Testis (tissue), 2 donors: ENCODE measurements at regions not wholly inside any gene's neighbourhood (a gene's known extent, or its start where the extent isn't known, plus 50 kb on each side); places are given as distances from the start of the nearest gene placed in this dataset.

Source experiments
- DNase-seq: peaks from one replicate; pipeline ENCODE4 v3.0.0-alpha.2; 2019
- H3K27ac ChIP-seq, 2 donors: fragments of 200-600 bp; sonication (generic); one replicate each; pipeline ENCODE4 v1.5.1; 2019
- H3K27me3 ChIP-seq: fragments of 200-600 bp; sonication (generic); one replicate; pipeline ENCODE4 v1.5.1; 2019
- H3K36me3 ChIP-seq: fragments of 200-600 bp; sonication (generic); one replicate; pipeline ENCODE4 v1.5.1; 2017; ENCODE audit warnings: low read depth; ENCODE audit errors: missing control alignments
- H3K4me1 ChIP-seq: fragments of 200-600 bp; sonication (generic); one replicate; pipeline ENCODE4 v1.5.1; 2019
- H3K4me3 ChIP-seq, 2 donors: fragments of 200-600 bp; sonication (generic); one replicate each; pipeline ENCODE4 v1.5.1; 2017 to 2019
- H3K9me3 ChIP-seq: fragments of 200-600 bp; sonication (generic); one replicate; pipeline ENCODE4 v1.5.1; 2017
- CTCF ChIP-seq, 3 experiments: fragments of 450-650 bp in 2 of 3; fragments of 200-600 bp in 1 of 3; sonication (generic) in 1 of 3; IDR thresholded peaks; one replicate each; pipeline ENCODE4 v1.5.1; 2016 to 2019; ENCODE audit warnings: antibody characterized with exemption in 3 of 3, mild to moderate bottlenecking in 2 of 3, moderate library complexity in 1 of 3
- POLR2A ChIP-seq: fragments of 450-650 bp; IDR thresholded peaks from one replicate; pipeline ENCODE4 v1.6.1; 2017; ENCODE audit warnings: antibody characterized with exemption, mild to moderate bottlenecking, moderate library complexity
- WGBS, 2 donors: methylation state at CpG; one replicate each; pipeline ENCODE4 v1.1.5; 2018; 5-methylcytosine and 5-hydroxymethylcytosine counted together
- intact Hi-C: fragments of 100-400 bp; cut with DNase I; formaldehyde crosslinking; loops from one replicate; pipeline ENCODE4 v1.15.1; 2023; ENCODE audit warnings: low total_unique reads

DNA sequence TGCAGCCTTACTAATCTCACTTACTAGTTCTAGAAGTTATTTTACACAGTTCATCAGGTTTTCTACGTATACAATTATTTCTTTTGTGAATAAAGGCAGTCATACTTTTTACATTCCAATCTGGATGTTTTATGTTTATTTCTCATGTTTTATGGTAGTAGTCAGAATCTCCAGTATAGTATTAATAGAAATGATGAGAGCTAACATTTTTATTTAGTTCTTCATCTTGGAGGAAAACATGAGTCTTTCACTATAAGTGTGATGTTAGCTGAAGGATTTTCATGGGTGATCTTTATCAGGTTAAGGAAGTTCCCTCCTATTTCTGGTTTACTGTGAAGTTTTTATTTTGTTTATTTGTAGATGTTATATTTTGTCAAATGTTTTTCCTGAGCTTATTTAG is 256.1 kb upstream of the GIMD1 start:
- TF ChIP-seq CTCF (IDR thresholded peaks at IDR 0.05): no peak
- TF ChIP-seq POLR2A: no peak
- Histone ChIP-seq H3K4me1 (no peaks in the 10 kb centered on the region), H3K27ac (no peak overlapping the region), H3K4me3 (no peak overlapping the region), H3K36me3 (no peaks in the 10 kb centered on the region), H3K27me3 (no peaks in the 10 kb centered on the region), H3K9me3 (no peaks in the 10 kb centered on the region)
- DNase-seq: no peak
- 85 to 91% methylated on average over 1 of the region's 1 CpG for WGBS, 2 donors
- intact Hi-C loops: no loop called here

GRCh38 chr4:106618956-106619355 is 250.4 kb upstream of the GIMD1 start:
- Histone ChIP-seq H3K9me3 (no peaks in the 10 kb centered on the region), H3K27ac (no peak overlapping the region), H3K36me3 (no peaks in the 10 kb centered on the region), H3K27me3 (no peaks in the 10 kb centered on the region), H3K4me3 (no peak overlapping the region), H3K4me1 (no peaks in the 10 kb centered on the region)
- intact Hi-C loops: no loop called here
- no peak for TF ChIP-seq POLR2A
- TF ChIP-seq CTCF (IDR thresholded peaks at IDR 0.05): no peak
- DNase-seq: no peak
- 59 to 63% methylated on average over 3 of the region's 3 CpGs for WGBS, 2 donors

- DNase-seq: no peak
- Histone ChIP-seq H3K4me1 (no peaks in the 10 kb centered on the region), H3K9me3 (no peaks in the 10 kb centered on the region), H3K4me3 (no peak overlapping the region), H3K36me3 (no peaks in the 10 kb centered on the region), H3K27me3 (no peaks in the 10 kb centered on the region), H3K27ac (no peak overlapping the region)
- 57 to 64% methylated on average over 2 of the region's 2 CpGs for WGBS, 2 donors
- TF ChIP-seq CTCF (IDR thresholded peaks at IDR 0.05): no peak
- intact Hi-C loops: no loop called here
These were observed 247.4 kb upstream of the GIMD1 start for GRCh38 chr4:106615961-106616360.

GRCh38 chr4:106615410-106615945 is 246.9 kb upstream of the GIMD1 start:
- no peaks in the 10 kb centered on the region for H3K27me3 ChIP-seq
- H3K9me3 ChIP-seq: no peaks in the 10 kb centered on the region
- intact Hi-C loops: no loop called here
- no peaks in the 10 kb centered on the region for H3K4me1 ChIP-seq
- no peak overlapping the region for H3K27ac ChIP-seq
- no peak overlapping the region for H3K4me3 ChIP-seq
- WGBS, 2 donors: 73 to 86% methylated on average over 4 of the region's 4 CpGs
- DNase-seq: no peak
- no peaks in the 10 kb centered on the region for H3K36me3 ChIP-seq
- TF ChIP-seq CTCF (IDR thresholded peaks at IDR 0.05): no peak
- no peak for TF ChIP-seq POLR2A

GRCh38 chr4:106614441-106614840 is 245.9 kb upstream of the GIMD1 start:
- H3K4me1 ChIP-seq: no peaks in the 10 kb centered on the region
- no peak overlapping the region for H3K27ac ChIP-seq
- TF ChIP-seq POLR2A (no peak), CTCF (IDR thresholded peaks at IDR 0.05) (no peak)
- no peaks in the 10 kb centered on the region for H3K9me3 ChIP-seq
- H3K4me3 ChIP-seq: no peak overlapping the region
- intact Hi-C loops: no loop called here
- 42 to 46% methylated on average over 4 of the region's 4 CpGs for WGBS, 2 donors
- no peaks in the 10 kb centered on the region for H3K27me3 ChIP-seq
- H3K36me3 ChIP-seq: no peaks in the 10 kb centered on the region
- DNase-seq: no peak
